Embryonic facial prominence (tissue), 1 donor: ENCODE measurements at regions not wholly inside any gene's neighbourhood (a gene's known extent, or its start where the extent isn't known, plus 50 kb on each side); places are given as distances from the start of the nearest gene placed in this dataset.

Experiments
- DNase-seq: peaks from one replicate; pipeline ENCODE4 v3.0.0-alpha.2; 2016; ENCODE audit errors: extremely low spot score

DNA sequence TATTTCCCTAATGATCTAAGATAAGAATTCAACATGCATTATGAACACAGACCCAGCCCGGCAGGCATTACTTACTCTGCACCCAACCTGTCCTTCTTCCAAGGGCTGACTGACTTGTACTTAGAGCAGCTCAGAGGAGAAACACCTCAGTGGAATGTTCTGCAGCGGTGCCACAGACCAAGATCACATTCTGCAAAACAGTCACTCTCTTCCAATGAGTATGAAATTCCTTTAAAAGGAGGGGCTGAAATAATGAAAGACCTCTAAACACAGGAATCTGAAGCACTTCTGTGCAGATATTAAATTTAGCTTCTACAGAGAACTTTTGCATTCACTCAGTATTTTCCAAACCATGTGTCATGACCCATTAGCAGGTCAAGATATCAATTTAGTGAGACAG is 172.9 kb downstream of the ZDHHC21 start:
- no peak for DNase-seq

DNA sequence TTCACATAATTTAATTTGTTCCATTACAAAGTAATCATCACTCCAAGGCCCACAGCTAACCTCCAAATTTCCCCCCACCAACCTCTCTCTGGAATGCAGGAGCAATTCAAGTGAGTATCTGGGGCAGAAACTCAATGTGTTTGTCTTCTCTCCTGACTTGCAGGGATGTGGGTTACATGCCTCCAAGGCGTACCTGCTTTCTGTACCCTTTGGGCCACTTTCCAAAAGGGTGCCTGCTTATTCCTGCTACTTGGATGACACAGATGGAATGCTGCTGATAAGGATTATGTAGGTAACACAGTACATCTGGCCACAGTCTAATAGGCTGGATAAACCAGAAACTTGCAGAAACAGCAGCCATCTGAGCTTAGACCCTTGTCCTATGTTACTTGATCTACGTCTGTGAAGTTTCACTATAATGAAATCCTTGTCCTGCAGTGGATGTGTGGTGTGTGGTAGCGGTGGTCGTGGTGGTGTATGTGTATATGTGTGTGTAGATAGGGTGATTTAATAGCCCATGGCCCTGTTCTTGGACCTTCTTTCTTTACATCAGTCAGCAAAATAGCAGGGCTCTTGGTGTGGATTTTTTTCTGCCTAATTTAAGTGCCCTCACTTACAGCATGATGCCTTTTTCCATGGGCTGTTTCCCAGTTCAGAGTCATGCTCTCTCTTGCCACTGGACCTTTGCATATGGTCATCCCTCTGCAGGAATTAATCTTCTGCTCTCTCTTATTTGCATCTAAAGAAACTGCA is 175.9 kb downstream of the ZDHHC21 start:
- DNase-seq, result no peak

- no peak for DNase-seq
Measured at GRCh38 chr9:14516656-14517055, 176.6 kb downstream of the ZDHHC21 start.

- no peak for DNase-seq
Measured at GRCh38 chr9:14515571-14516198, 177.5 kb downstream of the ZDHHC21 start.

- DNase-seq, result no peak
Measured at GRCh38 chr9:14515049-14515448, 178.2 kb downstream of the ZDHHC21 start.

DNA sequence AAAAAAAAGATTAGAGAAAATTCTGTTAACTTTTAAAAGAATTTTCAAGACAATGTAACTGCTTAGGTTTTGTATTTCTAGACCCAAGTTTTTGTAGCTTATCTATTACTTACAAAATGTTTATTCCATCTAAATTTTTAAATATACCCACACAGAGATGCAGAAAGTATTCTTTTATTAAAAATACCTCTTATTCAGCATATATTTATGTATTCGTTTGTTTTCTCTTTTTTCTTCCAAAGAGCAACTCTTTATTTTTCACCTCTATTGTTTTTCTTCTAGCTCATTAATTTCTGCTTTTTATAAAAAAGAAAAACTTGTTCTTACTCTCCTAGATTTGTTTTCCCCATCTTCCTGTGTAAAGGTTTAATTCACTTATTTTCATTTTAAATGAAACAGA is 180.3 kb downstream of the ZDHHC21 start:
- DNase-seq, result no peak

GRCh38 chr9:14511452-14511851 is 181.8 kb downstream of the ZDHHC21 start:
- DNase-seq, result no peak

DNA sequence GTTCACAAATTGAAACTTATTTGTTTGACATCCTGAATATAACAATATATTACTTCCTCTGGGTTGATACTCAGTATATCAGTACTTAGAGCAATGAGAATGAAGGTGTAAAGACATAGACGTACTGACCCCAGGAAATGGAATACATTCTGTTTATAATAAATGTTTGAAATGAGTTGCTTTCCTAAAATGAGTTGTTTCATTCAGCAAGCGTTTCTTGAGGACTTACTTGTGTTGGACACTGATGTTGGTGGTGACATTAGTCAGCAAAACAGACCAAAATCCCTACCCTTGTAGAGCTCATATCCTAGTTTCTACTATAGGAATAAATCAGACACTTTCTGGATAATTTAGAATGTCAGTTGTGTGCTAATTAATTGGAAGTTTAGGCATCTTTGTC is 184.3 kb downstream of the ZDHHC21 start:
- no peak for DNase-seq

DNA sequence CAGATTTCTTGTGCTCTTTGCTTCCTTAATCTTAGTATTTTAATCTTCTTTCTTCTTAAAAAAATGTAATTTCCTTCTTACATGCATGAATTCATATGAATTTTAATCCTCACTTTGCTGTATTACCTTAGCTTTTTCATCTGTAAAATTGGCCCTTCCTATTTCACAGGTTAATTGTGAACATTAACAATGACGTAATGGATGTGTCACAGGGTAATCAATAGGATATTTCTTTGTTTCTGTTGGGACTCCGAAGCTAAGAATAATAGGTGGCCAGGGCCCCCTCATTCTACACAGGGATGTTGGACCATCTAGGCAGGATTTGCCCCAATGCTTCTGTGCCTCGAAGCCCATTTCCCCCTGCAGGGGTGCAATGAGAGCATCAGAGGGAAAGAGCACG is 187.4 kb upstream of the NFIB start:
- no peak for DNase-seq

GRCh38 chr9:14500705-14501104 is 186.8 kb upstream of the NFIB start:
- DNase-seq, result no peak

- DNase-seq, result no peak
Measured at GRCh38 chr9:14499976-14500375, 186.0 kb upstream of the NFIB start.

- DNase-seq, result no peak
Measured at GRCh38 chr9:14498824-14499223, 184.9 kb upstream of the NFIB start.

GRCh38 chr9:14497476-14497875 is 183.5 kb upstream of the NFIB start:
- no peak for DNase-seq

DNA sequence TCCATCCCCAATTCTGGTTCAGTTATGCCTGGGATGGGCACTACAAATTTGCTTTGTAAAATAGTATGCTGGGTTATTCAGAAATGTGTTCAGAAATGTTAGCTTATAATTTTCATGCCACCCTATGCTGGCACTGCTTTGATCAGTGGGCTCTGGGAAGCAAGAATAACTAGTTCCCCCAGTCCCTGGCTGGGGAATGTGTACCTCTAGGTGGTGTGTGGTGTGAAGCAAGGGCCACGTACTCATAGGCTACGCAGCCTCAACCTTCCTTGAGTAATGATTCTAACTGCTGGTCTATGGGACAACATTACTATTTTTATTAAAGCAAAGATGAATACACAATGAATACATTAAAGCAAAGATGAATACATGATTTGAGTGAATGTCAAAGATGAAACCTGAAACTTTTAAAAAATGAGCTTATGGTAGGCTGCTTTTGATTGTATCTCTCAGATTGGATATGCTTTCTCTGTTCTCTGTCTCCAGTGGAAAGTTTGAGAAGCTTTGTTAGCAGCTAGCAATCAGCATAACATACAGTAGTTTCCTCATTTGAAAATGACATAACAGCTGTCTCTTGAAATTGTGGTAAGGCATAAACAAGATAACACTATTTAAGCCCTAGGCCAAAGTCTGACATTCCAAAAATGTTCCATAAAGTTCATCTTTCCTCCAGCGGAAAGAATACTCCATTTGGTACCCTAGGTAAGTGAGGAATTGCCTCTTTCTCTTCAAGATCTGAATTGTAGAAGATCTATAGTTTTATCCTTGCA is 174.7 kb upstream of the NFIB start:
- no peak for DNase-seq

GRCh38 chr9:14487547-14488185 is 173.7 kb upstream of the NFIB start:
- DNase-seq, result no peak

DNA sequence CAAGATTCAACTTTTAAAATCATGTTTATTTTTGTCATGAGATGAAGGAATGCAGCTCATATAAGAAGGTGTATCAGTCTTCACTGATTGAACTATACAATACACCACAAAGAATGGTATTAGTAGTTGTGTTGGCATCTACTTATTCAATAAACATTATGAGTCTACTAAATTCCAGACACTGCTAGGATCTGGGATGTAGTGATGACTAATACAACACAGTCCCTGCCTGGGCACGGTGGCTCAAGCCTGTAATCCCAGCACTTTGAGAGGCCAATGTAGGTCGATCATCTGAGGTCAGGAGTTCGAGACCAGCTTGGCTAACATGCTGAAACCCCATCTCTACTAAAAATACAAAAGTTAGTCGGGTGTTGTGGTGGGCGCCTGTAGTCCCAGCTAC is 171.4 kb upstream of the NFIB start:
- DNase-seq, result no peak

GRCh38 chr9:14482856-14483255 is 168.9 kb upstream of the NFIB start:
- no peak for DNase-seq

DNA sequence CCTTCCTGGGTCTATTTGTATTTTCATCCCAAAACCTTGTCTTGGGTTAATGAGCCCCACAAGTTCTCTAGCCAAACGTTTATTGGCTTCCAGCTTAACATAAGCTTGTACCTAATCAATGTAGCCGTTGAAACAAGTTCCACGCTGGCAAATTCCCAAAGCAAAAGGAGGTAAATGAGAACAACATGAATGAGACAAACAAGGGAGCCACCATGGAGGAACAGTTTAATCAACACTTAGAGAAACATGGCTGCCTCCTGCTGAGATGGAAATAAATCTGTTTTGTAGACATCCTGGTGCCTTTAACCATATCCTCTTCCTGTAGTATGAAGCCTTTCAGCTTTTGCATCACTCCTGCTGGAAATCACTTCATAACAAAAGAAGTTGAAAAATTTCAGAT is 166.6 kb upstream of the NFIB start:
- DNase-seq, result no peak

GRCh38 chr9:14479163-14479560 is 165.2 kb upstream of the NFIB start:
- DNase-seq, result no peak

GRCh38 chr9:14478175-14479162 is 164.5 kb upstream of the NFIB start:
- DNase-seq, result no peak

GRCh38 chr9:14471041-14471440 is 157.1 kb upstream of the NFIB start:
- peak; percentile 14 for DNase-seq
